Thyroid gland (tissue), 4 donors: ENCODE measurements at regions not wholly inside any gene's neighbourhood (a gene's known extent, or its start where the extent isn't known, plus 50 kb on each side); places are given as distances from the start of the nearest gene placed in this dataset.

ENCODE experiments used
- DNase-seq, 2 donors: peaks; one replicate each; pipeline ENCODE4 v3.0.0-alpha.2; 2019
- H3K27ac ChIP-seq, 3 donors: fragments of 200-600 bp; sonication (generic); 1 replicate in 2 of 3; 2 replicates in 1 of 3; pipeline ENCODE4 v1.5.1; 2016 to 2019; ENCODE audit warnings: mild to moderate bottlenecking in 1 of 3, moderate library complexity in 1 of 3
- H3K27me3 ChIP-seq: fragments of 200-600 bp; sonication (generic); one replicate; pipeline ENCODE4 v1.5.1; 2019
- H3K36me3 ChIP-seq, 2 donors: fragments of 200-600 bp; sonication (generic); one replicate each; pipeline ENCODE4 v1.5.1; 2016 to 2019
- H3K4me1 ChIP-seq, 2 donors: fragments of 200-600 bp; sonication (generic); one replicate each; pipeline ENCODE4 v1.5.1; 2017 to 2019
- H3K4me3 ChIP-seq, 3 donors: fragments of 200-600 bp; sonication (generic); replicated peaks in 1 of 3; 1 replicate in 2 of 3; 2 replicates in 1 of 3; pipeline ENCODE4 v1.5.1; 2016; ENCODE audit warnings: mild to moderate bottlenecking in 1 of 3
- H3K9me3 ChIP-seq: fragments of 200-600 bp; sonication (generic); one replicate; pipeline ENCODE4 v1.5.1; 2017
- CTCF ChIP-seq, 6 experiments: fragments of 200-600 bp in 3 of 6; fragments of 450-650 bp in 3 of 6; sonication (generic) in 3 of 6; IDR thresholded peaks; one replicate each; pipeline ENCODE4 v1.5.1; 2016 to 2019; ENCODE audit warnings: antibody characterized with exemption in 6 of 6, mild to moderate bottlenecking in 2 of 6, inconsistent platforms in 1 of 6, moderate library complexity in 1 of 6
- POLR2A ChIP-seq, 2 donors: fragments of 450-650 bp; IDR thresholded peaks; one replicate each; pipeline ENCODE4 v1.6.1; 2017; ENCODE audit warnings: antibody characterized with exemption in 2 of 2, mild to moderate bottlenecking in 2 of 2, moderate library complexity in 1 of 2
- WGBS, 2 donors: methylation state at CpG; one replicate each; pipeline ENCODE4 v1.1.5; 2017; 5-methylcytosine and 5-hydroxymethylcytosine counted together
- intact Hi-C: fragments of 100-400 bp; cut with DNase I; formaldehyde crosslinking; loops from one replicate; pipeline ENCODE4 v1.15.1; 2023

- 52 to 60% methylated on average over 22 of the region's 22 CpGs for WGBS, 2 donors
- TF ChIP-seq POLR2A (IDR thresholded peaks at IDR 0.05) = no peak
- TF ChIP-seq CTCF (IDR thresholded peaks at IDR 0.05) = no peak
- peak in 1 of 2 donors; percentile 2 for DNase-seq
- Histone ChIP-seq H3K4me1 (peaks cover 14 to 19% of the 10 kb centered on the region in 2 donors), H3K27me3 (no peaks in the 10 kb centered on the region), H3K4me3 (no peak overlapping the region), H3K9me3 (no peaks in the 10 kb centered on the region), H3K36me3 (no peaks in the 10 kb centered on the region), H3K27ac (peak overlapping the region in 2 of 3 donors; percentile 20 to 35)
- intact Hi-C loops = no loop called here
These were observed 64.6 kb downstream of the CPN2 start for GRCh38 chr3:194286375-194287146.

- 93 to 95% methylated on average over 2 to 3 of the region's 3 CpGs for WGBS, 2 donors
- intact Hi-C loops = no loop called here
- no peaks in the 10 kb centered on the region for H3K9me3 ChIP-seq
- peaks cover 14 to 19% of the 10 kb centered on the region in 2 donors for H3K4me1 ChIP-seq
- no peak for DNase-seq
- H3K27ac ChIP-seq = no peak overlapping the region
- H3K4me3 ChIP-seq = no peak overlapping the region
- no peaks in the 10 kb centered on the region for H3K36me3 ChIP-seq
- no peaks in the 10 kb centered on the region for H3K27me3 ChIP-seq
- no peak for TF ChIP-seq POLR2A (IDR thresholded peaks at IDR 0.05)
- no peak for TF ChIP-seq CTCF (IDR thresholded peaks at IDR 0.05)
These were observed 63.8 kb downstream of the CPN2 start for GRCh38 chr3:194287374-194287773.

- Histone ChIP-seq H3K36me3 (no peaks in the 10 kb centered on the region), H3K4me3 (no peak overlapping the region), H3K27ac (no peak overlapping the region), H3K9me3 (no peaks in the 10 kb centered on the region), H3K4me1 (peaks cover 14 to 16% of the 10 kb centered on the region in 2 donors), H3K27me3 (no peaks in the 10 kb centered on the region)
- 91 to 93% methylated on average over 5 of the region's 5 CpGs for WGBS, 2 donors
- intact Hi-C loops = no loop called here
- DNase-seq = peak in 1 of 2 donors; percentile 1
- TF ChIP-seq CTCF (IDR thresholded peaks at IDR 0.05) = no peak
- TF ChIP-seq POLR2A (IDR thresholded peaks at IDR 0.05) = no peak
These were observed 63.0 kb downstream of the CPN2 start for GRCh38 chr3:194287977-194288706.
